Activated naive CD8-positive, alpha-beta T cell treated with anti-CD3 and anti-CD28 coated beads, Interleukin-2, amount 10 ng/mL, durations not matched to agents 7 days and 5 days (primary cell): ENCODE measurements at regions not wholly inside any gene's neighbourhood (a gene's known extent, or its start where the extent isn't known, plus 50 kb on each side); places are given as distances from the start of the nearest gene placed in this dataset.

Experiments
- ATAC-seq: fragments of 150-1000 bp; cut with Tn5 transposase; one replicate; pipeline ENCODE4 v1.10.0; 2021; ENCODE audit warnings: low read depth, moderate library complexity
- POLR2A ChIA-PET: fragments of 350-600 bp; sonication (Branson Sonifier 250); formaldehyde crosslinking; loops from one replicate; lab custom pipeline; 2021; ENCODE audit warnings: antibody characterized with exemption; lab: Charles Lee
- DNase-seq: peaks from one replicate; pipeline ENCODE4 v3.0.0; 2021
- H3K27ac Mint-ChIP-seq: one replicate; pipeline ENCODE4 v1.8.0; 2022; ENCODE audit warnings: mild to moderate bottlenecking, mixed read lengths
- H3K27me3 Mint-ChIP-seq: one replicate; pipeline ENCODE4 v1.8.0; 2022; ENCODE audit warnings: mild to moderate bottlenecking, moderate library complexity, mixed read lengths
- H3K36me3 Mint-ChIP-seq: one replicate; pipeline ENCODE4 v1.8.0; 2021; ENCODE audit warnings: mild to moderate bottlenecking, mixed read lengths
- H3K4me1 Mint-ChIP-seq: one replicate; pipeline ENCODE4 v1.8.0; 2021; ENCODE audit warnings: mixed read lengths
- H3K4me3 Mint-ChIP-seq: one replicate; pipeline ENCODE4 v1.8.0; 2022; ENCODE audit warnings: mild to moderate bottlenecking, moderate library complexity, mixed read lengths
- H3K9me3 Mint-ChIP-seq: one replicate; pipeline ENCODE4 v1.8.0; 2021; ENCODE audit warnings: mixed read lengths

GRCh38 chr11:128334311-128335044, 252.9 kb downstream of the ETS1 start:
- ATAC-seq (no peak), DNase-seq (no peak)
- Mint-ChIP-seq H3K27ac (no peak overlapping the region), H3K4me3 (no peak overlapping the region), H3K9me3 (peaks cover 1% of the 10 kb centered on the region), H3K4me1 (peaks cover 41% of the 10 kb centered on the region), H3K36me3 (peaks cover 7% of the 10 kb centered on the region), H3K27me3 (no peaks in the 10 kb centered on the region)
- POLR2A ChIA-PET, result interaction anchor here (0.5 to 1.2 kb wide), 4 partner anchors 10 to 124 kb away, joined by 3 to 4 read pairs (median 4); no protein-coding TSS in a partner anchor

- Mint-ChIP-seq H3K9me3 (peaks cover 1% of the 10 kb centered on the region), H3K27me3 (no peaks in the 10 kb centered on the region), H3K4me1 (peaks cover 59% of the 10 kb centered on the region), H3K36me3 (peaks cover 3% of the 10 kb centered on the region), H3K27ac (peak overlapping the region; percentile 57), H3K4me3 (peak overlapping the region; percentile 35)
- DNase-seq (no peak), ATAC-seq (no peak)
- POLR2A ChIA-PET, result interaction anchor here (0.5 to 1.1 kb wide), 2 partner anchors 33 to 362 kb away, joined by 3 read pairs; no protein-coding TSS in a partner anchor
Observed at GRCh38 chr11:128331317-128331716, 256.0 kb downstream of the ETS1 start.

GRCh38 chr11:128330203-128330602, 257.2 kb downstream of the ETS1 start:
- peak overlapping the region; percentile 83 for H3K27ac Mint-ChIP-seq
- peaks cover 1% of the 10 kb centered on the region for H3K9me3 Mint-ChIP-seq
- DNase-seq (no peak), ATAC-seq (no peak)
- H3K36me3 Mint-ChIP-seq, result peaks cover 3% of the 10 kb centered on the region
- POLR2A ChIA-PET, result interaction anchor here (1.1 to 1.9 kb wide), 3 partner anchors 27 to 40 kb away, joined by 3 to 5 read pairs (median 3); no protein-coding TSS in a partner anchor
- H3K4me1 Mint-ChIP-seq, result peaks cover 59% of the 10 kb centered on the region
- peak overlapping the region; percentile 57 for H3K4me3 Mint-ChIP-seq
- H3K27me3 Mint-ChIP-seq, result no peaks in the 10 kb centered on the region

DNA sequence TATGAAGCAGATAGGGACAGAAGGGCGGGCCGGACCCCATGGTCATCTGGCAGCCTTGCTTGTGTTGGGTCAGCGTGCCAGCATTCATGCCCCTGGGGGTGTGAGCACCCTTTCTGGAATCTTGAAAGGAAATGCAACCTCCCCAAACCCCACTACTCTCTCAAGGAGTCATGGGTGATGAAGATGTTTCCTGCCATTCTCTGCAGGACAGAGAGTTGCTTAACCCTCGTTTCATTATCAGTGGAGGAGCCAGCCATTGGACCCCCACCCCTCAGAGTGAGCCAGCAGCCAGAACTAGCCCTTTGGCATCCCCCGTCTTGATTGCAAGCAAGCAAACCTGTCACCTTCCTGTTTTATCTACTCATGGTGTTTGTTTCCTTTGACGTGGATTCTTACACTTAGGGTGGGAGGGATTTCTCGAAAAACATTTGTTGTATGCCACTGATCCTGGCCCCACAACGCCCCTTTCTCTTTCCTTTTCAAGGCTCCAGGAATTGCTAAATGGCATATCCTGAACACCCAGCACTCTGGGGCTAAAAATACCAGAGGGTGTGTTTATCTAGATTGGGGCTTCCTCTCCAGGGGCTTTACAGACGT, 258.3 kb downstream of the ETS1 start:
- POLR2A ChIA-PET, result interaction anchor here (1.9 kb wide), 1 partner anchor 39 kb away, joined by 5 read pairs; no protein-coding TSS in a partner anchor
- Mint-ChIP-seq H3K36me3 (peaks cover 3% of the 10 kb centered on the region), H3K9me3 (no peaks in the 10 kb centered on the region), H3K27me3 (no peaks in the 10 kb centered on the region), H3K4me1 (peaks cover 66% of the 10 kb centered on the region), H3K4me3 (peak overlapping the region; percentile 57), H3K27ac (peak overlapping the region; percentile 83)
- ATAC-seq (peak; percentile 13), DNase-seq (no peak)

DNA sequence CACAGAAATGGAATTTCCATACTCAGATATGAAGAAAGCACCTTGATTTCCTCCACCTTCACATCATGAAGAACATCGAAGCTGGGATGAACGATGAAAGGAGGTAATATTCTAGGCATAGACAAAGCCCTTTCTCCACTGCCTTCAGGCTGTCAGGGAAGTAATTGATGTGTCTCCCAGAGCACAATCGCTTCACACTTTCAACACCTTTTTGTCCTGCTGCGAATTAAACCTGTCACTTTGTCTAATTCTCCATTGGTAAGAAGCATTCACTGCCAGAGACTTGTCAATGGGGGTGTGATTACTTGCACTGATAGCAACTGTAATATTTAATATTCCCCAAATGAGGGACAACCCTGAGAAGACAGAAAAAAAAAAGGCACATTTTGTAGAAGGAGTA, 260.1 kb downstream of the ETS1 start:
- peaks cover 3% of the 10 kb centered on the region for H3K36me3 Mint-ChIP-seq
- ATAC-seq, result no peak
- H3K4me1 Mint-ChIP-seq, result peaks cover 83% of the 10 kb centered on the region
- no peaks in the 10 kb centered on the region for H3K27me3 Mint-ChIP-seq
- H3K27ac Mint-ChIP-seq, result peak overlapping the region; percentile 98
- no peak for DNase-seq
- POLR2A ChIA-PET, result interaction anchor here (0.9 to 2.3 kb wide), 2 partner anchors 15 to 25 kb away, joined by 6 to 7 read pairs; no protein-coding TSS in a partner anchor
- H3K4me3 Mint-ChIP-seq, result peak overlapping the region; percentile 59
- no peaks in the 10 kb centered on the region for H3K9me3 Mint-ChIP-seq

- no peak for DNase-seq
- Mint-ChIP-seq H3K27me3 (no peaks in the 10 kb centered on the region), H3K27ac (peak overlapping the region; percentile 98), H3K9me3 (no peaks in the 10 kb centered on the region), H3K36me3 (peaks cover 3% of the 10 kb centered on the region), H3K4me1 (peaks cover 87% of the 10 kb centered on the region), H3K4me3 (peak overlapping the region; percentile 59)
- ATAC-seq, result no peak
- POLR2A ChIA-PET, result interaction anchor here (1.0 to 6.0 kb wide), 4 partner anchors 15 to 186 kb away, joined by 3 to 66 read pairs (median 32); no protein-coding TSS in a partner anchor
Observed at GRCh38 chr11:128326791-128327190, 260.6 kb downstream of the ETS1 start.

- Mint-ChIP-seq H3K36me3 (peaks cover 2% of the 10 kb centered on the region), H3K27ac (peak overlapping the region; percentile 98), H3K9me3 (peaks cover 2% of the 10 kb centered on the region), H3K4me1 (peaks cover 79% of the 10 kb centered on the region), H3K27me3 (no peaks in the 10 kb centered on the region), H3K4me3 (peak overlapping the region; percentile 84)
- POLR2A ChIA-PET, result interaction anchor here (0.8 to 6.0 kb wide), 23 partner anchors 10 to 305 kb away, joined by 3 to 66 read pairs (median 8); no protein-coding TSS in a partner anchor
- DNase-seq (peak; percentile 76), ATAC-seq (peak; percentile 77)
Observed at GRCh38 chr11:128324531-128325141, 262.7 kb downstream of the ETS1 start.

- ATAC-seq (peak; percentile 35), DNase-seq (peak; percentile 60)
- POLR2A ChIA-PET, result interaction anchor here (0.6 to 6.0 kb wide), 29 partner anchors 10 to 402 kb away, joined by 3 to 66 read pairs (median 6); no protein-coding TSS in a partner anchor
- Mint-ChIP-seq H3K9me3 (peaks cover 2% of the 10 kb centered on the region), H3K27ac (peak overlapping the region; percentile 98), H3K4me1 (peaks cover 79% of the 10 kb centered on the region), H3K27me3 (no peaks in the 10 kb centered on the region), H3K36me3 (peaks cover 2% of the 10 kb centered on the region), H3K4me3 (peak overlapping the region; percentile 84)
Observed at GRCh38 chr11:128324051-128324481, 263.3 kb downstream of the ETS1 start.

DNA sequence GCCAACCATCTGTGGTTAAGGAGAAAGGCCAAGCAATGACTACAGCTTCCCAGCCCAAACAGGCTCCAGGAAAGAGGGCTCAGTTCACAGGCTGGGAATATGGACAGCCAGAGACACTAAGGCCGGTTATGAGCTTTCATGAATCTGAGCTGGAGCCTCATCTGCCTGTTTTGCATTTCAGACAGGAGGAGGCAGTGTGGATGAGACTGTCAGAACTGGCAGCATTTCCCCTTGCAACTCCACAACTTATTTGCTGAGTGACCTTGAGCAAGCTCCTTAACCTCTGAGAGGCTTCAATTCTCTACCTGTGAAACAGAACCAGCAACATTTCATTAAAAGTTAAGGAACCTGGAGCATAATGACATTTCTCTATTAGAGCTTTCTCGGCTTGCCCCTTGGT, 264.0 kb downstream of the ETS1 start:
- POLR2A ChIA-PET, result interaction anchor here (0.7 to 6.0 kb wide), 26 partner anchors 16 to 305 kb away, joined by 3 to 66 read pairs (median 7); no protein-coding TSS in a partner anchor
- peaks cover 4% of the 10 kb centered on the region for H3K36me3 Mint-ChIP-seq
- peak overlapping the region; percentile 84 for H3K4me3 Mint-ChIP-seq
- no peaks in the 10 kb centered on the region for H3K27me3 Mint-ChIP-seq
- ATAC-seq (peak; percentile 17), DNase-seq (no peak)
- H3K9me3 Mint-ChIP-seq, result peaks cover 2% of the 10 kb centered on the region
- H3K4me1 Mint-ChIP-seq, result peaks cover 79% of the 10 kb centered on the region
- peak overlapping the region; percentile 98 for H3K27ac Mint-ChIP-seq

- H3K36me3 Mint-ChIP-seq, result peaks cover 37% of the 10 kb centered on the region
- H3K27me3 Mint-ChIP-seq, result no peaks in the 10 kb centered on the region
- peaks cover 72% of the 10 kb centered on the region for H3K4me1 Mint-ChIP-seq
- H3K9me3 Mint-ChIP-seq, result peaks cover 21% of the 10 kb centered on the region
- POLR2A ChIA-PET, result interaction anchor here (0.7 to 4.0 kb wide), 11 partner anchors 11 to 207 kb away, joined by 3 to 33 read pairs (median 6); no protein-coding TSS in a partner anchor
- DNase-seq (peak; percentile 59), ATAC-seq (peak; percentile 87)
- H3K4me3 Mint-ChIP-seq, result peak overlapping the region; percentile 61
- H3K27ac Mint-ChIP-seq, result peak overlapping the region; percentile 89
Observed at GRCh38 chr11:128318856-128319474, 268.4 kb downstream of the ETS1 start.

DNA sequence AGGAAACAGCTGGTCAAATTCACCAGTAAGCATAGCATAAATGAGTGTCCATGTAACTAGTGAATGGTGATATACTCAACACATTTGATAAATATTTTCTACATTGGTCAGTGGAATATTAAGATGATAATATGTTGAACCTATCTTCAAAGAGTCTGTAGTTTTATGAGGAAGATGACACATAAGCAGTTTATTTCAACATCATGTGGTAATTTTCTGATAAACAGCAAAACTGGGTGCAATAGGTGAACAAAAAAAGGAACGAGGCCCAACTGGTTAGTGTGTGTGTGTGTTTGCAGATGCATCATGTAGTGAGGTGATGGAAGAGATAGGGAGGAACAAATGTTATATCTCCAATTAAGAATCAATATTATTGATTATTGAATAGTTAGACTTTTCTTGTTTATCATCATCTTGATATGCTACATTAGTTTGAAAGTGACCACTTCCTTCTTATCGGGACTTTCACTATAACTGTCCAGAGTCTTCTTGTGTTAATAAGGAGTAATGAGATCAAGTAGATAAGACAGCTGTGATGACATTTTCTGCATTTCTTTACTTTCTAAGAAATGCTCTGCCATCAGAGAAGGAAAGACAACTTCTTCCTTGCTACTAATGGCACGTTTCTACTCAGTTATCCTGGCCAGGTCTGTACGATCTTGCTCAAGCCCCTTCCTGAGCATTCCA, 270.7 kb downstream of the ETS1 start:
- ATAC-seq, result no peak
- H3K27me3 Mint-ChIP-seq, result no peaks in the 10 kb centered on the region
- H3K27ac Mint-ChIP-seq, result peak overlapping the region; percentile 57
- peaks cover 56% of the 10 kb centered on the region for H3K36me3 Mint-ChIP-seq
- DNase-seq, result no peak
- POLR2A ChIA-PET, result interaction anchor here (1.3 to 4.0 kb wide), 6 partner anchors 9 to 26 kb away, joined by 4 to 33 read pairs (median 7); no protein-coding TSS in a partner anchor
- H3K9me3 Mint-ChIP-seq, result peaks cover 33% of the 10 kb centered on the region
- H3K4me3 Mint-ChIP-seq, result no peak overlapping the region
- peaks cover 69% of the 10 kb centered on the region for H3K4me1 Mint-ChIP-seq

DNA sequence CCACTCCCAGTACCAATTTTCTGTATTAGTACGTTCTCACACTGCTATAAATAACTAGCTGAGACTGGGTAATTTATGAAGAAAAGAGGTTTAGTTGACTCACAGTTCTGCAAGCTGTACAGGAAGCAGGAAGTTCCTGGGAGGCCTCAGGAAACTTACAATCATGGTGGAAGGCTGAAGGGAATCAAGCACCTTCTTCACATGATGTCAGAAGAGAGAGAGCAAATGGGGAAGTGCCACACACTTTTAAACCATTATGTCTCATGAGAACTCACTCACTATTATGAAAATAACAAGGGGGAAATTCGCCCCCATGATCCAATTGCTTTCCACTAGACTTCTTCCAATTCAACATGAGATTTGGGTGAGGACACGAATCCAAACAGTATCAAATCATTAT, 271.4 kb downstream of the ETS1 start:
- no peak for ATAC-seq
- Mint-ChIP-seq H3K27me3 (no peaks in the 10 kb centered on the region), H3K4me1 (peaks cover 70% of the 10 kb centered on the region), H3K36me3 (peaks cover 59% of the 10 kb centered on the region), H3K9me3 (peaks cover 33% of the 10 kb centered on the region), H3K27ac (peak overlapping the region; percentile 38), H3K4me3 (no peak overlapping the region)
- POLR2A ChIA-PET, result interaction anchor here (1.3 to 4.0 kb wide), 3 partner anchors 11 to 24 kb away, joined by 4 to 27 read pairs (median 4); no protein-coding TSS in a partner anchor
- DNase-seq, result no peak
